Suprapubic skin (tissue), 4 donors: ENCODE measurements at regions not wholly inside any gene's neighbourhood (a gene's known extent, or its start where the extent isn't known, plus 50 kb on each side); places are given as distances from the start of the nearest gene placed in this dataset.

Source experiments
- CTCF ChIP-seq, 2 donors: fragments of 200-600 bp in 1 of 2; fragments of 450-650 bp in 1 of 2; sonication (generic) in 1 of 2; IDR thresholded peaks; one replicate each; pipeline ENCODE4 v1.5.1; 2016 to 2019; ENCODE audit warnings: antibody characterized with exemption in 2 of 2, mild to moderate bottlenecking in 1 of 2, moderate library complexity in 1 of 2
- POLR2A ChIP-seq, 2 donors: fragments of 450-650 bp; IDR thresholded peaks; one replicate each; pipeline ENCODE4 v1.6.1; 2017; ENCODE audit warnings: antibody characterized with exemption in 2 of 2, mild to moderate bottlenecking in 2 of 2, moderate library complexity in 2 of 2
- POLR2AphosphoS5 ChIP-seq, 3 donors: sonication (generic); formaldehyde crosslinking; IDR thresholded peaks; one replicate each; pipeline ENCODE4 v1.6.1; 2017; ENCODE audit warnings: antibody characterized with exemption in 3 of 3

GRCh38 chr1:29767769-29768425, 531.6 kb downstream of the PTPRU start:
- TF ChIP-seq CTCF (IDR thresholded peaks at IDR 0.05) (no peak), POLR2A (IDR thresholded peaks at IDR 0.05) (no peak), POLR2AphosphoS5 (IDR thresholded peaks at IDR 0.05) (no peak)
